GM12873 (cell line): ENCODE measurements at regions not wholly inside any gene's neighbourhood (a gene's known extent, or its start where the extent isn't known, plus 50 kb on each side); places are given as distances from the start of the nearest gene placed in this dataset.

ENCODE experiments used
- TF ChIP-seq, protein P1 (sequence below): IDR thresholded peaks from 2 replicates; pipeline ENCODE4 v1.5.1; 2012; ENCODE audit warnings: low read depth, mild to moderate bottlenecking, moderate library complexity, low read length, control low read depth; ENCODE audit not compliant: insufficient read depth; ENCODE audit errors: missing control alignments

GRCh38 chr10:124186956-124187355 is 93.6 kb upstream of the CHST15 start:
- TF ChIP-seq, protein P1, sequence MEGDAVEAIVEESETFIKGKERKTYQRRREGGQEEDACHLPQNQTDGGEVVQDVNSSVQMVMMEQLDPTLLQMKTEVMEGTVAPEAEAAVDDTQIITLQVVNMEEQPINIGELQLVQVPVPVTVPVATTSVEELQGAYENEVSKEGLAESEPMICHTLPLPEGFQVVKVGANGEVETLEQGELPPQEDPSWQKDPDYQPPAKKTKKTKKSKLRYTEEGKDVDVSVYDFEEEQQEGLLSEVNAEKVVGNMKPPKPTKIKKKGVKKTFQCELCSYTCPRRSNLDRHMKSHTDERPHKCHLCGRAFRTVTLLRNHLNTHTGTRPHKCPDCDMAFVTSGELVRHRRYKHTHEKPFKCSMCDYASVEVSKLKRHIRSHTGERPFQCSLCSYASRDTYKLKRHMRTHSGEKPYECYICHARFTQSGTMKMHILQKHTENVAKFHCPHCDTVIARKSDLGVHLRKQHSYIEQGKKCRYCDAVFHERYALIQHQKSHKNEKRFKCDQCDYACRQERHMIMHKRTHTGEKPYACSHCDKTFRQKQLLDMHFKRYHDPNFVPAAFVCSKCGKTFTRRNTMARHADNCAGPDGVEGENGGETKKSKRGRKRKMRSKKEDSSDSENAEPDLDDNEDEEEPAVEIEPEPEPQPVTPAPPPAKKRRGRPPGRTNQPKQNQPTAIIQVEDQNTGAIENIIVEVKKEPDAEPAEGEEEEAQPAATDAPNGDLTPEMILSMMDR = no peak

- TF ChIP-seq, protein P1 = no peak
These were observed 91.7 kb upstream of the CHST15 start for GRCh38 chr10:124185084-124185483.

- TF ChIP-seq, protein P1 = no peak
These were observed 90.9 kb upstream of the CHST15 start for GRCh38 chr10:124184208-124184830.

- TF ChIP-seq, protein P1 = no peak
These were observed 90.2 kb upstream of the CHST15 start for GRCh38 chr10:124183617-124184016.

DNA sequence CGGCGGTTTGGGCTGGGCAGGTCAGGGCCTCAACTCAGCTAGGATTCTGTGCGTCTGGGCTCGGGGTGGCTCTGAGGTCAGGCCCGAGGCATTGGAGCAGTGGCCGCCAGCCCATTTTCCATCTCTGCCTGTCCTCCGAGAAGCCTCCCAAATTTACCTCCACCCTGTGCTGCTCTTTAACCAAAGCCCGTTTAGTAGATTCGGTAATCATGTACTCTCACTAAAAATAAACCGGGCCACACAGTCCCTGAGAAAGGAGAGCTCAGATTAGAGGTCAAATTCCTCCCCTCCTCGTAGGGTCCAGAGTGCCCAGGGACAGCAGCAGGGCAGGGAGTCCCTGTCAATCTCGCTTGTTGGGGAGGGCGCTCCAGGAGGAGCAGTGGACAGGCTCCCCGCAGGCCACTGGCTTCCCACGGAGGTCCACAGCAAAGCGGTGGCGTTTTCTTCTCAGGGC is 88.7 kb upstream of the CHST15 start:
- TF ChIP-seq, protein P1 = no peak

DNA sequence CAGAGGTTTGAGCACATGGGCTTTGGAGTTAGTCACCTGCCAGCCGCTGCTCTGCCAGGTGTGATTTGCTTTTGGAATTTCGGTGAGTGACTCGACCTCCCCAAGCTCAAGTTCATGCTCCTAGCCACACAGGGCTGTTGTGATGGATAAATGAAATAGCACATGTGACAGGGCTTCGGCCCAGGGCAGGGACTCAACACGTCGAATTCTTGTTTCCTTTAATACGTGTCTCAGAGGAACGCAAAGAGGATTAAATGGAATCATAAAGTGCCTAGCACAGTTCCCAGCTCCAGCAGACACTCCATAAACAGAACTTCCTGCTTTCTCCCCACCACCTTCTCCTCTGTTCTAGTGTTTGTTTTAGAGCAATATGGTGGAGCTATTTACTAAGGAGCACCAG is 88.3 kb upstream of the CHST15 start:
- TF ChIP-seq, protein P1 = no peak

GRCh38 chr10:124180947-124181549 is 87.7 kb upstream of the CHST15 start:
- TF ChIP-seq, protein P1 = no peak
